Frontal cortex (tissue), 3 donors: ENCODE measurements at regions not wholly inside any gene's neighbourhood (a gene's known extent, or its start where the extent isn't known, plus 50 kb on each side); places are given as distances from the start of the nearest gene placed in this dataset.

Experiments used
- DNase-seq, 2 donors: peaks; one replicate each; pipeline ENCODE4 v3.0.0; 2012; ENCODE audit warnings: low spot score in 2 of 2
- FAIRE-seq: peaks from 2 replicates; lab custom pipeline; 2012; peaks lifted over from hg19 to GRCh38; lab: Jason Lieb, UNC
- donor health status: control.
- donor health status: control.
- donor health status: control.

DNA sequence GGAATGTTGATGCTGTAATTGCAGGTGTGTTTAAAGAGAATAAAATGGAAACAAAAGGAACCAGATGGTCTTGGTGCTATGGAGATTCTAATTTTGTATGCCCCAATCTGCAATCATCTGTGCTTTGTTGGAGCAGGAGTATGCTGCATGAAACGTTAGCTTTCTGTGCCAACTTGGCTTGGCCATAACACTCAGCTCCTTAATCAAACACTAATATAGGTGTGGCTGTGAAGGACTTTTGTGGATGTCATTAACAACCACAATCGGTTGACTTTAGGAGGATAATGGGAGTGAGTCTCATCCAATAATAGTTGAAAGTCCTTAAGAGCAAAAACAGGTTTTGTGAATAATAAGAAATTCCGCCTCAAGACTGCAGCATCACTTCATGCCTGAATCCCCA is 399.2 kb downstream of the NLGN4X start:
- FAIRE-seq (no peak), DNase-seq (no peak)

DNA sequence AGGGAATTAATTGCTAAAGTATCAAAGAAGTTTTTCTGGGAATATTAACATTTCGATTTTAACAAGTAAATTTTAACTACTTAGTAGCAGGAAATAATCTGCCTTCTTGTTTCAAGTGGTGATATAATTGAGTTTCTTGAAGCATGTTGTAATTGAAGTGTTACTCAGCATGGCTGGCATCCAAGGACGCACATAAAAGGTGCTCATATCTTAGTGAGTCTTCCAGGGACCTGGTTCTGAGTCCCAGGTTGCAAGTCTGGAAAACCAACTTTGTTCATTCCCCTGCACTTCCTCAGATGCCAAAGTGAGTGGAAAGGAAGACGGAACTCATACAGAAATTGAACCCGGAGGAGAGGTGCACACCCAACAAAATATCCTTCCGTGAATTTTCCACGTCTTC is 399.6 kb downstream of the NLGN4X start:
- DNase-seq = no peak
- FAIRE-seq = no peak

DNA sequence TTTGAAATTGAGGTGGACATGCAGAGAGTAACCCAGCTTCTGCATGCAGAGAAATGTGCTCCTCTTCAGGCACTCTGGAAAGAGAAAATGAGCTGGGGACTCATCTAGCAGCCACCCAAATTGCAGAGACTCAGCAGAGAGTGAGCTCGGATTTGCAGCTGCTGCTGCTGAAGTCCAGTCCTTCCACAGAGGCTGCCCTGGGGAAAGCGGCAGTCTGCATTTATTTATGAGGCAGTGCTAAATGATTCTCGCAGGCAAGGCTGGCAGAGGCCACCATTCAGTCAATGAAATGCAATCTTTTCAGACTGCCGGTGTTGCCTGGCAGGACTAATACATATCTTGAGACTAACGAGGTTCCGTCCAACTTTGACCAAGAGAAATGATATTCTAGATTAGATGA is 404.8 kb downstream of the NLGN4X start:
- DNase-seq = no peak
- FAIRE-seq = no peak

DNA sequence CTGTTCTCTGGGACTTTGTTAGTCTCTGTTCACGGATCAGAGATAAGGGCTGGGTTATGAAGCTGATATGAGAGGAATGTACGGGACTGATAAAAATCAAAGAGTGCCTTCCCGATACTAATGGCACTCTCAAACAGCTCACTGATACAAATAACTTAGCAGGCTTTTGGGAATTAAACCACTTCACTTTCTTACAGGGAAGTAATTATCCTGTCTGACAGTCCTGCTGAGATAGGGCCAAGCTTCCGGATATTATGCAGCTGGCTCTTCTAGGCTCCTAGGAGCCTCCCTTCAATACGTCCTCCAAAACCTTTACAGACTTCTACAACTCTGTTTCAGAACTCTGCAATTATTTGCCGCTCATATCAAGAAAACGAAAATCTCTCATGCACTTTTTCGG is 418.0 kb downstream of the NLGN4X start:
- FAIRE-seq (no peak), DNase-seq (no peak)

DNA sequence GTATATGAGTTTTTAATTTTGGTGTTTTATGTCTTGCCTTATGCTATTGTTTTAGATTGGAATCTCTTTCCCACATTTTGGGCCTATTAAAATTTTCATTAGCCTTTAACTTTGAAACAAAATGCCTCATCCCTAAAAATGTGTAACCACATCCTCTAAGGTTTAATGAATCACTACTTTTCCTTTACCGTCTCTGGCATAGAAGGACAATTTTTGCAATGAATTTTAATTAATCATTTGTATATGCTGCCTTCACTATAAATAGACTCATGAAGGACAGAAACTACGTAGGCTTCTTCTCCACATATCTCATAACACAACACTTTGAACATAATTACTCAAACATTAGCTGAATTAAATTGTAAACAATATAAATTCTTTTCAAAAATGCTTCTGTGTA is 421.5 kb downstream of the NLGN4X start:
- FAIRE-seq = no peak
- DNase-seq = no peak

DNA sequence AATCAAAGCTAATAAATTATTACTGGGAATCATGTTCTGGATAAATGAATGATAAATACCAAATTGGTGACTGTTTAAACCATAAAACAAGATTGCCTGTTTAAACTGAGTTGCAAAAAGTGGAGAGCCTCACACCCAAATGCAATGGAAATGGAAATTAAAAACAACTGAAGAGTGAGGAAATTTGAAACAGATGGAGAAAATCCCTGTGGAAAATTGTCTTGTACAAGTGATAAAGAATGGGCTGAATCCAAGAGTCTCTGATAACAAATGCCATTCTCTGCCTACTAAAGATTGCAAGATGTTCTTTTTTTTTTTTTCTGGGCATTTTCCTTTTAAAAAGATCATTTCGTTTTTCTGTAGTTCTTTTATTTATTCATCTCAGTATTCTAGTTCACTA is 426.3 kb downstream of the NLGN4X start:
- no peak for DNase-seq
- FAIRE-seq = no peak

DNA sequence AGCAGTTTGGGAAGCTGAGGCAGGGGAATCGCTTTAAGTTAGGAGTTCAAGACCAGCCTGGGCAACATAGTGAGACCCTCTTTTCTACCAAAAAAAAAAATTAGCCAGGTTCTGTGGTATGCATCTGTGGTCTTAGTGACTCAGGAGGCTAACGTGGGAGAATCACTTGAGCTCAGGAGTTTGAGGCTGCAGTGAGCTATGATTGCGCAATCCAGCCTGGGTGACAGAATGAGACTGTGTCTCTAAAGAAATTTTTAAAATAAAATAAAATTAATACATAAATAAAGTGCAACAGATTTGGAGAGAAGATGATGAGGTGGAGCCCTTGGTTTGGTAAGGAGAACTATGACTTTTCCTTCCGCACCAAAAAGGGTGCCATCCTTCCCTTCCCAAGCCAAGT is 436.9 kb downstream of the NLGN4X start:
- no peak for DNase-seq
- no peak for FAIRE-seq

DNA sequence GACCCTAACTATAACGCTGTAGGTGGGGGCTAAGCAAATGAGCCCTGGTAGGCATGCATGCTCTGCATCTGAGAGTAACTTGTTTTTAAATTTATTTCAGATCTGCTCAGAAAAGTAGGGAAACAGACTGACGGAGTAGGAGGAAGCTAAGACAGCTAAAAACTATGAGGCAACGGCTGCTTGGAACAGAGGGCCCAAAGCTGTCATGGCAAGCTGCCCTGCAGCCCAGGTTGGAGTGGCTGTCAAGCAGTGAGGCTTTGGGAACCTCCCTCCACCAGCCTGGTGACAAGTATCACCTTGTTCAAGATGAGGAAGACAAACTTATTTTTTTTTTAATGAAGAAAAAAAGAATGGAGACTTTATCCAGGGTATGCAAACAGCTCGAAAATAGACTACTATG is 439.8 kb downstream of the NLGN4X start:
- DNase-seq = no peak
- no peak for FAIRE-seq

DNA sequence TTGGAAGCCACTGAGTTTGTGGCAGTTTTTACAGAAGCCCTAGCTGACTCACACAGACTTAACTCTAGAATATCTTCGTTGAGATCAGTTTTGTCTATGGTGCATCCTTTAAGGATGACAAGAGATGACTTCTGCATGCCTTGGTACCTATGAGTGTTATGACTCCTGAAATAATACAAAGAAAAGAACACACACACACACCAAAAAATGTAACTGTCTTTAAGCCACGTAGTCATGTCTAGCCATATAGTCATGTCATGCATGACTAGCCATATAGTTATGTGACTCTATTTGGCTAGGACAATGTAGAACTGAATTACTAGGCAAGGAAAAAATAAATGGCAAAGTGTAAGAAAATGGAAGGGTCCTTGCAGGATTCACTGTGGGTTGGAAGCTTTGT is 447.8 kb downstream of the NLGN4X start:
- DNase-seq = no peak
- no peak for FAIRE-seq

DNA sequence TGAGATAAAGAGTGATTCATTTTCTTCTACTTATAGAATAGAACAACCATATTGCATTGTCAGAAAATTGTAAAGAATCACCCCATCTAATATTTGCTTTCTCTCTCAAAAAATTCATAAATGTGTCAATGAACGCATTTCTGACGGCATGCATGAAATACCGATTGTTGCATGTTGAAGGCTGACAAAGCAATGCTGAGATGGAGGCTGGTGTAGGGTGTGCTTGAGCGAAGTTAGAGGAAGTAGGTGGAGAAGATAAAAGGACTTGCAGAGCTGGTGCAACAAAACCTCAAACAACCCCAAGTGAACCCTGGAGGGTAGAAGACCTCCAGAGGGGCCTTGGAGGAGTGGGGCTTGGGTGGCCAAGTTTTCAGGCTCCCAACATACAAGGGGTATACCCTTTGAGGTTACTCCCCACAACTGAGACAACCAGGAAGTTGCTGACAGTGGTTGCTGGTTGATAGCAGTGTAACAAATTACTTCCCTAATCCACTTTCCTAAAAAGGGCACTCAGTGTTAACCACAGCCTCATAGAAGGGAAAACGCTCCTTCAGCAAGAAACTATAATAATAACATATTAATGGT is 452.7 kb downstream of the NLGN4X start:
- FAIRE-seq (no peak), DNase-seq (no peak)

DNA sequence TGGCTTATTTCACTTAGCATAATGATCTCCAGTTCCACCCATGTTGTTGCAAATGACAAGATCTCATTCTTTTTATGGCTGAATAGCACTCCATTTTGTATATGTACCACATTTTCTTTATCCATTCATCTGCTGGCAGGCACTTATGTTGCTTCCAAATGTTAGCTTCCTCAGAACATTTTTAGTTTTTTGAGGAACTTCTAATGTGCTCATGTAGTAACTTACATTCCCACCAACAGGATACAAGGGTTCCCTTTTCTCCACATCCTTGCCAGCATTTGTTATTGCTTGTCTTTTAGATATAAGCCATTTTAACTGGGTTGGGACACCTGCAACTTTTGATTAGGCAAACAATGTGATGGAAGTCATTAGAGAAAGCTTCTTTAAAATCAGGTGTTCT is 454.2 kb downstream of the NLGN4X start:
- no peak for DNase-seq
- FAIRE-seq = no peak

DNA sequence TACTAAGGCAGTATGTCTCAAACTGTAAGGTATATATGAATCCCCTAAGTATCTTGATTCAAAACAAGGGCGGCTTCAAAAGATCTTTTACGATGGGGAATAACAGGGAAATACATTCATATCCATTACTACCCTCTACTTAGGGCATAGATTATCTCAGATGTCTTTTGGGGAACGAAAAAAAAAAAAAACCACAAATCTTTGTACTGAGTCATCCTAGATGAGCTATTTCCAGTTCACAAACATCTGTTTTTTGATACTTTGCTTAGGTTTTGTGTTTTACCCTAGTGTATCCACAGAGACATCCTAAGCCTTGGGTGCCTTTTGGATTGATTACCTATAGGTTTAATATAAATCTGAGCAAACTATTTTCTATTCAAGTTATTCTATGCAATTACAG is 457.2 kb downstream of the NLGN4X start:
- FAIRE-seq = no peak

DNA sequence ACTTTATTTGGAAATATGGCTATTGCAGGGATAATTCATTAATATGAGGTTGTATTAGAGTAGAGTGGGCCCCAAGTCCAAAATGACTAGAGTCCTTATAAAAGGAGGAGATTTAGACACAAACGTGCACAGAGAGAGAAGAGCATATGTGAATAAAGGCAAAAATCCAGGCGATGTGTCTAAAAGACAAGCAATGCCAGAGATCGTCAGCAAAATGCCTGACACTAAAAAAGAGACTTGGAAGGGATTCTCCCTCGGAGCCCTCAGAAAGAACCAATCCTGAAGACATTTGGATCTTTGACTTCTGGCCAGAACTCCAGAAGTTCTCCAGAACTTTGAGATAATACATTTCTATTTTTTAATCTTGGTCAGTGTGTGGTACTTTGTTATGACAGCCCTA is 472.1 kb downstream of the NLGN4X start:
- no peak for FAIRE-seq

More for the DNA sequence above, 457.2 kb downstream of the NLGN4X start:
- DNase-seq = no peak

DNA sequence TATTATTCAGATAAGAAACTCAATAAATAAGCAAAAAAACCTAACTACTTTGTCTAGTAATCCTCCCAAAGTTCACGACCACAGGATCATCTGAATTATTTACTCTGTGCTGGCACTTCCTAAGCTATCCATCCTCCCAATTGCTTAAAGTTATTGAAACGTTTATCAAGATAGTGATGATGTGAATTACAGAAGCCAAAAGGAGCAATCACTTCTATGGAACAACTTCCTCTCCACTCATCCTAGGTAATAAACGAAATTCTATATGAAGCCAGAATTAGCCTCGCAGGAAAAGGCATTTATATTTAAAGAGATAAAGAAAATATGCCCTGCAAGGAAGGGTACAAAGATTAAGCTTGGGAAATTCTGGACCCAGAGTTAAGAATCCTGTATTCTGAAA is 475.4 kb downstream of the NLGN4X start:
- DNase-seq (no peak), FAIRE-seq (no peak)

More for the DNA sequence above, 472.1 kb downstream of the NLGN4X start:
- DNase-seq = no peak

DNA sequence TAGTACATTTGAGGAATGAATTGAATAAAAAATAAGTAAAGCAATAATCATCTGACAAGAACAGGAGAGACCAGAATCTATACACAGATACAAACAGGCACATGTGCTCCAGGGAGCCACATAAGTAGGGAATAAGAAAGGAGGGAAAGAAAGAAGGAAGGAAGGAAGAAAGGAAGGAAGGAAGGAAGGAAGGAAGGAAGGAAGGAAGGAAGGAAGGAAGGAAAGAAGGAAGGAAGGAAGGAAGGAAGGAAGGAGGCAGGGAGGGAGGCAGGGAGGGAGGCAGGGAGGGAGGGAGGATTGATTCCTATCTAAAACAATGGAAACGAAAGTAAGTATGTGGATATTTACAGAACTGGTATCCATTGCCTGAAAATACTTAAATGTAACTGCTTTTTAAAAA is 475.8 kb downstream of the NLGN4X start:
- DNase-seq (no peak), FAIRE-seq (no peak)

DNA sequence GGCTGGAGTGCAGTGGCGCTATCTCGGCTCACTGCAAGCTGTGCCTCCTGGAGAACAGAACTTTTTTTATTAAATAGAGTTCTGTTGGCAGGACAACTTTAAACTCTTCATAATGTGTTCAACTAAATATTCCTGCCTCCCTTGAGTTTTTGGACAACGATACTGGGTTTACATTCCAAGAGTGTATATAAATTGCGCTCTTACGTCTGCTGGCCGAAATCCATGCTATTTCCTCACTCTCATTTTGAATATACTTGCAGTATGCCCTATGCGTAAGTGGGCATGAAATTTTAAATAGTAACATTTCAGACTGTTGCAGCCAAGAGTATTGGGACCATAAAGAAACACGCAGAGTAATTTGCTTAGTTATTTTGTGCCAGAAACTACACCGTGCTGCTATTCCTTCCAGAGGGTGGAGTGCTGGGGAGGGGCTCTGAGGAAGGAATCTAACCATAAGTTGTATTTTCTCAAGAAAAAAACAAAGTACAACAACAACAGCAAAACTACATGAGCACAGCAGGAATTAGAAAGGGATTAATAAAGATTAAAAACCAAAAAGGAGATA is 480.0 kb downstream of the NLGN4X start:
- FAIRE-seq (no peak), DNase-seq (no peak)

DNA sequence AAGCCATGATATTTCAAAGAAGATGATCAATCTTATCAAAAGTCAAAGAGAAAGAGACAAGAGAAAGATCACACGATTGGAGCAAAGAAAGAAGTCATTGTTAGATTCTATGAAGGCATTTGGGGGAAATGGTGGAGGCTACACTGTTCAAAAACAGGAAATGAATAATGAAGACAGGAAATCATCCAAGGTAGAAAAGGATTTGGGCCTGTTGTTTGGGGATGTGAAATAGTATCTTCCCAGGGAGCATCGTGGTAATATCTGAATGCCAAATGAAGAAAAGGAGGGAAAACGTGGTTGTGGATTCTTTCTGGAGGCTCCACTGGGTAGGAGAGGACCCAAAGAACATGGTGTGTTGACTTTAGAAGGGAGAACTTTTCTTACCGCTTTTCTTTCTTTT is 482.4 kb downstream of the NLGN4X start:
- DNase-seq (no peak), FAIRE-seq (no peak)

DNA sequence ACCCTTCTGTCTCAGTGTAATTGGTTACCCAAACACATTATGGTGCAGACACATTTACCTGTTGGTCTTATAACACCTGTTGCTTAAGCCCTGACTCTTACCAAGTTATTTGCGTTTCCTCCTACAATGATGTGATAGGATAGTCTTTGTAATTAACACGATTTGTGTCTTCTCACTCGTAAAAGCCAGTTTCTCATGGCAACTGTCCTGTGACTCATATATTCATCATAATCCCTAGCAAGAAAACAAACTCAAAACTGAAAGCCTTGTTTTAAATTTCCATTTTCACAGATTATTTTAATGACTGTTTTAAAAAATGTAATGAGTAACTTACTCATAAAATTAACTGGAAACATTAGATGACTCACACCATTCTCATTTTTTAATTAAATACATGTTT is 495.2 kb downstream of the NLGN4X start:
- no peak for FAIRE-seq
- DNase-seq = no peak

DNA sequence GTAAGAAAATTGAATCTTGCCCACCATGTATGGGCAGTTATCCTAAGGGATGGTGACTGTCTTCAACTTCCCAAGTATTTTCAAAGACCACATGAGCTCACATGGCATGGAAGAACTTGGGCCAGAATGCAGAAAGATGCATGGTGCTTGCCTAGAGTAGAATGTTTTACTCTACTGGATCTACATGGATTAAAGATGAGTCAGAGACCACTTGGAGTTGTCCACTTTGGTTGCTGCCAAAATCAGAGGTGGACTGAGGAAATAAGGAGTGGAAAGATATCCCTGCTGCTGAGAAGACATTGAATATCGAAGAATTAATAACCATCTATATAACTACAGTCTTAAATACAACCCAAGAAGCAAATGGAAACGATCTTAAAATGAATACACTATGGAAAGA is 498.1 kb downstream of the NLGN4X start:
- no peak for FAIRE-seq
- DNase-seq = no peak

DNA sequence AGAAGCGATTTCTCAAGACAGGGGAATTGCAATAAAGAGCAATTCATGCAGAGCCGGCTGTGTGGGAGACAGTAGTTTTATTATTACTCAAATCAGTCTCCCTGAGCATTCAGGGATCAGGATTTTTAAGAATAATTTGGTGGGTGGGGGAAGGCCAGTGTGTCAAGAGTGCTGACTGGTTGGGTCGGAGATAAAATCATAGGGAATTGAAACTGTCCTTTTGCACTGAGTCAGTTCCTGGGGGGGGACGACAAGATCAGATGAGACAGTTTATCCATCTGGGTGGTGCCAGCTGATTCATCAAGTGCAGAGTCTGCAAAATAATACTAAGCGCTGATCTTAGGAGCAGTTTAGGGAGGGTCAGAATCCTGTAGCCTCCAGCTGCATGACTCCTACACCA is 502.4 kb downstream of the NLGN4X start:
- no peak for DNase-seq
- FAIRE-seq = no peak

DNA sequence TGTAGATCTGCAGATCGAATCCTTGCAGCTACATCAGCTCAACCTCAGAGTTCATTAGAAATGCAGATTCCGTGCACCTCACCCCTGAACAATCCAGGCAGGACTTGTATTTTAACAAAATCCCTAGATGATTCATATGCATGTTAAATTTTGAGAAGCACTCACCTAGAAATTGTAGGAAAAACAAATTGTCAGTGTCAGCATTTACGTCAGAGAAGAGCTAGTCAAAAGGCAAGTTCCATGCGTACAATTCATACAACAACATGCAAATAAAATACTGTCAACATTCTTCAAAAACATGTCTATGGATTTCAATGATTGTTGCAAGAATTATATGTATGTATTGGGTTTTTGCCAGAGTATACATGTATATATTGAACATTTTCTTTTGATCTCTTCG is 504.5 kb downstream of the NLGN4X start:
- DNase-seq = no peak
- no peak for FAIRE-seq

DNA sequence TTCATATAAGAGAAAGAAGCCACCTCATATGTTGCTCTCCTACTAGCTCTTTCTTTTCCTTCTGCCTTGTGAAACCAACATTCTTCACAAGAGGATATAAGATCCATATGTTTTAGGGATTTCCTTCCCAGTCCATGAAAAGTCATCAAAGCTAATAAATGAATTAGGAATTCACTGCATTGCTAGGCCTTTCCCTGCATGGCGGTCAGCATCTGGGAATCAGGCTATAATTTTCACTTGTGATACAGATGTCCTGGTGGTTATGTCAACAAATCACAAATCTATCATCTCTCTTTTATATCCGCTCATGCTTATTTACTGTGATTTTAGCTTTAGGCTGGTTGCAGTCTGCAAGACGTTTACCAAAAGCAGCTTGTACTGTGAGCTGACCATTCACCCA is 510.0 kb downstream of the NLGN4X start:
- DNase-seq (no peak), FAIRE-seq (no peak)
